GM03348 (cell line): ENCODE measurements at regions not wholly inside any gene's neighbourhood (a gene's known extent, or its start where the extent isn't known, plus 50 kb on each side); places are given as distances from the start of the nearest gene placed in this dataset.
A peak's percentile ranks its signal among the peaks of the same experiment; 100 is the strongest.
"Not testable (repeated sequence)": the region's sequence is repeated elsewhere in the genome, so short reads cannot be mapped to it uniquely, and the experiment has no call there.

Source experiments
- DNase-seq: peaks from one replicate; pipeline ENCODE4 v3.0.0; 2012; ENCODE audit warnings: low spot score

DNA sequence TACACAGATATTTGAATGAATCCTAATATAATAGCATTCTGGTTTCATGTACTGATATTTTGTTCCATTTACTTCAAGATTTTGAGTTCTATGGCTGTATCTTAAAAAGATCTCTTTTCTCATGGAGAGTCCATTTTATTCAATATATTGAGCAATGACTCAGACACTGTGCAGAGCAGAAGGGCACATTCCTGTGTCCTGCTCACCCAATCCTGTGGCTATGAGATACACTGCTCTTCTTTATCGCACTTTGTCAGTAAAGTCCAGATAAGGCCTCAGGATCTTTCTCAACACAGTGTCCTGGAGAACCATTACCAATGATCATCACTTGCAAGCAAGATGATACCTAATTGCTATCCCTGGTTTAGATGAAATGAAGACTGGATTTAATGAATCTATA is 155.0 kb downstream of the CYSLTR2 start:
- peak; percentile 13 for DNase-seq

DNA sequence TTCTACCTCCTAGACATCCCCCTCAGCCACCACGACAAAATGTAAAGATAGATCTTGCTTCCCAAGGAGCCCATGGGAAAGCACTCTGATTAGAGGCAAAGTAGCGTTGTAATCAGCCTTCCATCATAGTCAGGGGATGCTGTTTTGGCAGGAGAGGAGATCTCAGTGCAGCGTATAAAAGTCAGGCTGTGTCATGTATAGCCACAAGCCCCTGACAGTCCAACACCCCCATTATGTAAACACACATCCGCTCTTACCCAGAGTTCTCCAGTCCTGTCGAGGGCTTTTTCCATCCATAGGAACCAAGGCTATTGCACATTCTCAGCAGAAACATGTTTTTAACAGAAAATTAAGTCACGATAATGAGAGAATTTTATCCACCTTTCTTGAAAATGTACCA is 156.3 kb downstream of the CYSLTR2 start:
- DNase-seq = no peak

DNA sequence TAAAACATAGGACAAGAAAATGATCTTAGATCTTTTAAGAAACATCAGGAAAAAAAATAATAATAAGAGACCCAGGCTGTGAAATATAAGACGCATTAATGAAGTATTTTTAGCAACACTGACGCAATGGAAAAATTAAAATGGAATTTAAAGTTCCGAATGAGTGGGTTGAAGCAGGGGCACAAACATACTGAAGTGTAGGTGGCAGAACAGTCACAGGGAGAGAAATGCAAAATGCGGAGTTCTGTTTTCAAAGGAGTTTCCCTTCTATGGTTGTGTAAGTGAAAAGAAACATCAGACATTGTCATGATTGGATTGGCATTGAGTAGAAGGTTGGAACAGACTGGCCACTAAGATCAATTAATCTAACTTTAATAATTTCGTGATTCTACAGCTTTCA is 159.8 kb downstream of the CYSLTR2 start:
- DNase-seq = no peak

DNA sequence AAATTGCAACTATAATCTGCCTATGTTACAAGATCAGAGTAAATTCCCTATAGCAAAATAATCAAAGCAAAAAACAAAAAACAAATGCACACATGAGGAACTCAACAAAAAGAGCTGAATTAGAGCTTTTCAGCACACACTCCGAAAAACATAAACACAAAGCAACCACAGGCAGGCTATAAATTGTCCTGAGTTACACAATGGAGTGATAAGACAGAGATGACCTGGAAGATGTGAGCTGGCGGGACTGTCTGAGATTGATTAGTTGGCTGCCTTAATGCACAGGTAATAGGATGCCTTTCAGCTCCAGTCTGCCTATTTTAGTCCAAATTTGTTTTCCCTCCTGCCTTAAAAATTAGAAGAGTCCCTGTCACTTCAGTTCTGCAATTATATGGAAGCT is 159.0 kb upstream of the FNDC3A start:
- no peak for DNase-seq

DNA sequence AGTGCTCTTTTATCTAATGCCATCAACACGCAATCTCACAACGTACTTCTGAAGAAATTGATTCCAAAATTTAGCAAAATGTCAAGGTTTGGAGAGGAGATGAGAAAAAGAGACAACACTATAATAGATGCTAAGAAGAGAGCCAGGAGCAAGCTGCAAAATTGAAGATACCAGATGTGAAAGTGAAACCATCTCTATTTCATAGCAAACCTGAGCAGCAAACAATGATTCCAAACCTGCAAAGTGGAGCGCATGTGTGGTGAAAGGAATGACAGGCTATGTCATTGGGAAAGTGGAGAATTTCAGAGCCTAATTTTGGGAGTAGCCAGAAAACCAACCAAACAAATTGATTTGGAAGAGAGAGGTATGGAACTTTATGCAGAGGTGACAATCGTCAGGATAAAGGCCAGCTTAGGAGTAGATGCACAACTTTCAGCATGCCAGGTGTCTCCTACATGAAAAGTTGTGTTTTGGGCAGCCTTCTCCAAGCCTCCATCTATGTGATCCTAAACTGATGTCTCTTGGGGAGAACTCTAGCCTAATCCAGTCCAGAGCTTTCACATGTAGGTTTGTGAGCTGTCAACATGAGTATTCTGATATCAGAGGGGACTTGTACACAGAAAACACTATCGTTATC is 158.4 kb upstream of the FNDC3A start:
- no peak for DNase-seq

DNA sequence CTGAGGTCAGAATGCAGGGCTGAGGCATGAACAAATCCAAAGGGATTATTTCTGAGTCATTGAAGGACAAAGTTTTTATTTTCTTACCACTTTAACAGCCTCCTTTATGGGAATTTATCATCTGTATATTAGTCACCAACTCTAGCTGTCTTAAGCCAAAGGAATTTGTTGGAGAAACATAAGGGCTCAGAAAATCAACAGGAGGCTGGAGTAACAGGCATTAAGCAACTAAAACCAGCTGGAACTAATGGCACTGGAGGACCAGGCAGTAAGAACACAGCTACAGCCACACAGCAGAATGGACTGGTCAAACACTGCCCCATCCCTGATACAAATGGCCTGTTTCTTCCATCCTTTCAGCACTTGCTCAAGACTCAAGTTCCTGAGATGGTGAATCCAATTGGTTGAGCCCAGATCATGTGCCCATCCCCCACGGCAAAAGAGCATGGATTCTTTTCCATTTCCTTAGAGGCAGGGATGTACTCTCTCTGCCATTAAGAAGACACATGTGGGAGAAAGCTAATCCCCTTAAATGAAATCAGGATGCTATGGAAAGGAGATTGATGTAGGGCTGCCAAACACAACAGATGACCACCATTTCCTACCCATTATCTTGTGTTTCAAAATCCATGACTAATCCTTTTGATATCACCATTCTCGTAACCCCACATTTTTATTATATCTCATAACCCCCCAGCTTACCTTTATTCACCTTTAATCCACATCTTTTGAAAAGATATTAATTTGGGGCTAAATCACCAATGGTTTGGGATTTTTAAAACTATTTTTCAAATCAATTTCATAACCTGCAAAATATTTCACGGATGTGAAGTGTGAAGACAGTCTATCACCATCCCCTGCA is 157.0 kb upstream of the FNDC3A start:
- DNase-seq = peak; percentile 68

DNA sequence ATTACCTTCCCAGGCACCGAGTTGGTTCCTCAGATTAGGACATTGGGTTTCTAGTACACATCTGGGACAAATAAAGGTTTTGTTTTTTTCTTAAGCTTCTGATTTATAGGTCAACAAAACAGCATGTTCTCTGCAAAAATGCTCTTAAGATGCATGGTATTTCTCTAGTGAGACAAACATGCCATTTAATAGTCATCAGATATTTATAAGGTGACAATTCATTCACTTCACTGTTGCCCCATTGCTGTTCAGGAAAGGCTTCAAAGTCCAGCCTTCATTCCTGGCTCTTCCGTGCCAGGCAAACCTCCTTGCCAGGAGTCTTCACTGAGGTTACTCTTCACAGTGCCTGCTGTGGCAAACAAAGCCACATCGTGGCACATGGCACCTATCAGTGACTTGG is 156.3 kb upstream of the FNDC3A start:
- no peak for DNase-seq

DNA sequence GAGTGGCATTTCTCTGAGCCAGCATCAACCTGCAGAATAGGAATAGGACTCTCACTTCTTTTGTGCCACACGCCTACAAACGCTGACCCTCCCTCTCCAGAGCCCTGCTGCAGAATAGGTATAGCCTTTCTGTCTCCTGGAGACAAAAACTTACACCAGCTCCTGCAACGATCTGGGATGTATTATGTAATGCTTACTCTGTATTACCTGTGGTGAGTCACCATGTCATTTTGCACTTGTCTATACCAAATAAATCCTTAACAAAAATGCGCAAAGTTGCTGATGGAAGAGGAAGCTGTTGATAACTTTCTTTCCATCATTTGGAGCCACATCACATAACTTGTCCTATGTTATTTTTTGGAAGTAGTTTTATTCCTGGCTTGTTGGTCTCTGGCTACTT is 155.8 kb upstream of the FNDC3A start:
- DNase-seq = no peak

DNA sequence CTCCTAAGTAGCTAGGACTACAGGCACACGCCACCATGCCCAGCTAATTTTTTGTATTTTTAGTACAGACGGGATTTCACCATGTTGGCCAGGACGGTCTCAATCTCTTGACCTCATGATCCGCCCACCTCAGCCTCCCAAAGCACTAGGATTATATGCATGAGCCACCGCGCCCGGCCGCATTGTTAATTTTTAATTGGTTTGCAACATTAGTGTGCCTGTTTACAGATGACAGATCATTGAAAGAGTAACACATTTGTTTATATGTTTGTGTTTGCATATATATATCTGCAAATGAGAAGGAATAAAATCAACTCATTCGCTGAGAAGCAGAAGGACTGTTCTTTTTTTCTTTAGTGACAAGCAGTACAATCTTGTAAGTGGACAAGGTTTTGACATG is 152.2 kb upstream of the FNDC3A start:
- not testable (repeated sequence) for DNase-seq

DNA sequence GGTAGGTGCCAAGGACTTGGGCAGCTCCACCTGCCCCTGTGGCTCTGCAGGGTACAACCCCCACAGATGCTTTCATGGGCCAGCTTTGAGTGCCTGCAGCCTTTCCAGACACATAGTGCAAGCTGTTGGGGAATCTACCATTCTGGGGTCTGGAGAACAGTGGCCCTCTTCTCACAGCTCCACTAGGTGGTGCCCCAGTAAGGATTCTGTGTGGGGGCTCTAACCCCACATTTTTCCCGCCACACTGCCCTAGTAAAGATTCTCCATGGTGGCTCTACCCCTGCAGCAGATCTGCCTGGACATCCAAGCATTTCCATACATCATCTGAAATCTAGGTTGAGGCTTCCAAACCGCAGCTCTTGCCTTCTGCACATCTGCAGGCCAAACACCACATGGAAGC is 149.7 kb upstream of the FNDC3A start:
- no peak for DNase-seq

DNA sequence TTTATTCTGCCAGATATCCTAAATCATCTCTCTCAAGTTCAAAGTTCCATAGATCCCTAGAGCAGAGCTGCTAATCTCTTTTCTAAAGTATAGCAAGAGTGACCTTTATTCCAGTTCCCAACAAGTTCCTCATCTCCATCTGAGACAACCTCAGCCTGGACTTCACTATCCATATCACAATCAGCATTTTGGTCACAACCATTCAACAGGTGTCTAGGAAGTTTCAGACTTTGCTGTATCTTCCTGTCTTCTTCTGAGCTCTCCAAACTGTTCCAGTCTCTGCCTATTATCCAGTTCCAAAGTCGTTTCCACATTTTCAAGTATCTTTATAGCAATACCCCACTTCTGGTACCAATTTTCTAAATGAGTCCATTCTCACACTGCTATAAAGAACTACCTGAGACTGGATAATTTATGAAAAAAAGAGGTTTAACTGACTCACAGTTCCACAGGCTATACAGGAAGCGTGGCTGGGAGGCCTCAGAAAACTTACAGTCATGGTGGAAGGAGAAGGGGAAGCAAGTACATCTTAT is 148.7 kb upstream of the FNDC3A start:
- not testable (repeated sequence) for DNase-seq

DNA sequence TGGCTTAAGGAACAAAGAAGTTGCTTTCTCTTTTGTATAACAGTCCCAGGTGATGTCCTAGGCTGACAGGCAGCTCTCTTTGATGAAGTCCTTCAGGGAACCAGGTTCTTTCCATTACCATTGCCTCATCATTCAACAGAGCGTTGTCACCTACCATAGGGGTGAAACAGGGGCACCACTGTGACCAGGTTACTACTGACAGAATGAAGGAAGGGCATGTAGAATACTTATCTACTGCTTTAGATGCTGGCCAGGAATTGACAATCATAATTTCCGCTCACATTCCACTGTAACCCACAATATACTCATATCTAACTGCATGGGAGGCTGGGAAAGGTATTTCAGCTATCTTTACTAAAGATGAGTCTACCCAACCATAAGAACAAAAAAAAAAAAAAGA is 148.0 kb upstream of the FNDC3A start:
- no peak for DNase-seq

DNA sequence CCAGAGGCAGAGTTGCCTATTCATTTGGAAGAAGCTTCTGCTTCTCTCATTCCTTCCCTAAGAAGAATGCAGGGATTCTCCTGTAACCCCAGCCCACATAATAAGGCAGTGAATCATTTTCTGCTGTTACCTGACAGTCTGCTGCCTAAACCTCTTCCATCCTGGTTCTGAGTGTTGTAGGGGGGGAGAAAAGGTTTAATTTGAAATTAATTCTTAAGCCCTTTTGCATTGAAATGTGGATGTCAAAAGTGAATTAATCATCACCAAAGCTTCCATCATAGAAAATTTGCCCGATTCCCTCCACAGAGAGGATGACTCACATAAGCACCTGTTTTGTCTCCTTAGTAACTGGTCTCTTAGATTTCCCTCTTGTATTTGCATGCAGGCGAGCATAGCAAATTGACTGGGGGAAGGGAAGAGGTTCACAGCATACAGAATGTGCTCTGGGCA is 146.7 kb upstream of the FNDC3A start:
- DNase-seq = no peak

DNA sequence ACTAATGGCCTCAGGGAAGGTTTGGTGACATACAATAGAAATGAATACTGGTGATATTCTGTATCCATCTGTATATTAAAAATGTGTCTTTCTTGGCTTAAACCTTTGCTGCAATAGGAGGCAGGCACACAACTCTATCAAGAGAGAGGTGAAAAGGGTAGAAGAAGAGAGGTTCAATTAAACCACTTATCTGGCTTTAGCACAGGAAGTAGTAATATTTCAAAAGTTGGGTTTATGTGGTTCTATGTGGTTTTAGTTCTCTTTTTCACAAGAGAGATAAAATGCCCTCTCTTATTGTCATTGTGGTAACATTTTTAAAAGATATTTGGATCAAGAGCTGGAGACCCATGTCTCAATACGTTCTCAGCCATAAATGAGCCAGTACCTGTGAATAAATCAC is 146.2 kb upstream of the FNDC3A start:
- no peak for DNase-seq

DNA sequence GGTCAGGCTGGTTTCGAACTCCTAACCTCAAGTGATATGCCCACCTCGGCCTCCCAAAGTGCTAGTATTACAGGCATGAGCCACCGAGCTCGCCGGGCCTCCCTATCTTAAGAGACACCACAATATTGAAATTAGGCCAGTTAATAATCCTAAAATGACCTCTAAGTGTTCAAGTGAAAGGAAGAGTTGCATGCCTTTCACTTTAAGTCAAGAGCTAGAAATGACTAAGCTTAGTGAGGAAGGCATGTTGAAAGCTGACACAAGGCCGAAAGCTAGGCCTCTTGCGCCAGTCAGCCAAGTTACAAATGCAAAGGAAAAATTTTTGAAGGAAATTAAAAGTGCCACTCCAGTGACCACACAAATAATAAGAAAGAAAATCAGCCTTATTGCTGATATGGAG is 144.5 kb upstream of the FNDC3A start:
- DNase-seq = no peak

DNA sequence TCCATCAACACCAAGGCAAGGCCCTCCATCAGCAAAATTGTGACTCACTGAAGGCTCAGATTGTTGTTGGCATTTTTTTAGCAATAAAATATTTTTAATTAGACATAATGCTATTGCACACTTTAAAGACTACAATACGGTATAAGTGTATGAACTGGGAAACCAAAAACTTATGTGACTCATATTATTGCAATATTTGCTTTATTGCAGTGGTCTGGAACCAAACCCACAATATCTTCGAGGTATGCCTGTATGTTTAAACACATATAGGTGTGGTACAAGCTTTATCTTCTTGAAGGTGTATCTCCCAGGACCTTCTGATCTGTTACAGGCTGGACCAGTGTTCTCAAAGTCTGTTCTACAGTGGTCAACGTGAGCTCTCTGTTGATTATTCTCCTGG is 142.3 kb upstream of the FNDC3A start:
- DNase-seq = no peak

DNA sequence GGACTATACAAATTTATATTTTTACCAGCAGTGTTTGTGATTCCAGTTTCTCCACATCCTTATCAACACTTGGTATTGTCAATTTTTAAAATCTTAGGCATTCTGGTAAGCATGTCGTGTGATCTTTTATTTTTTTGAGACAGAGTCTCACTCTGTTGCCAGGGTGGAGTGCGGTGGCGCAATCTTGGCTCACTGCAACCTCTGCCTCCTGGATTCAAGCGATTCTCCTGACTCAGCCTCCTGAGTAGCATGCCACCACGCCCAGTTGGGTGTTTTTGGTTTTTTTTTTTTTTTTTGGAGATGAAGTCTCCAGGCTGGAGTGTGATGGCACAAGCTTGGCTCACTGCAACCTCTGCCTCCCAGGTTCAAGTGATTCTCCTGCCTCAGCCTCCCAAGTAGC is 140.4 kb upstream of the FNDC3A start:
- not testable (repeated sequence) for DNase-seq

DNA sequence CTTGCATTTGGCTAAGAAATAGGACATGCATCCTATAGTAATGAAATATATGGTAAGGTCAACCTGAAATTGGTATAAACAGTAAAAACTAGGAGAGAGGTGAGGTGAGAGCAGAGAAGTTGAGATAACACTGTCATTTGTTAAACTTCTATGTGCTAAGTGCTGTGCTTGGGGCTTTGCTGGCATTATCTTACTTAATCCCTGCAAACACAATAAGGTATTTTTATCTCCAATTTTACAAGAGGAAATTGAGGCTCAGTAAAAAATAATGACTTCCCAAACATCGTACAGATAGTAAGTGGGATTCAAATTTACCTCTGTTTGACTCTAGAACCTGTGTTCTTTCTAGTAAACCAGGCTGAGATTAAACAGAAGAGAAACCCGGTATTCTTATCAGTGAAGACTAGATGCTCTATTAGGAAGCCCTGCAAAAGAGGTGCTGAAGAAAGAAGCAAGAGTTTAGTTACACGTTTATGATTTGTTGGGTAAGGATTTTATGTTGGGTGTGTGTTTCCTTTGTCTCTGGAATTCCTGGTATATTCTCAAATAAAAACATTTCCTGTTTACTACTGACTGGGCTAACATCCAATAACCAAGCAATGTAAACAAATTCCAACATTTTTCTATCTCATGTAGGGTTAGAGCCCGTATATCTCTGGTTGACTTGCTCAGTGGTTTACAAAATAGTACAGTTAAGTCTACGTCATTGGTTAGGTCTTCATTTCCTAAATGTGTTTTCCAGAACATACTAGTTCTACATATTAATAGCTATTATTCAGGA is 137.3 kb upstream of the FNDC3A start:
- DNase-seq = no peak

DNA sequence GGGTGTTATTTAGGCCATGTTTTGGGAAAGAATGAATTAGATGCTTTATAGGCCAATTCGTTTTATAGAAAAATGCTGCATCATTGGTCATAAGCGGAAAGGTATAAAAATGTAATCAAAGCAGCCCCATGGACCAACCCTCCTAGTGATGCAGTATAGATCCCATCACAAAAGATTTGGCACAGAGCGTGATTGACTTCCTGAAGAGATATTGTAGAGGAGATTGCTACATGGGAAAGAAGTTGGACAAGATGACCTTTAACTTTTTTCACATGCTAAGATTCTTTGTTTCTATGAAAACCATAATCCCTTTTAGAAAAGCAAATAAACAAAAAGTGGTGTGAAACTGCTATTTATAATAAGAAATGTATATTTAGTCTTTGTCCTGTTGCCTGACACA is 136.5 kb upstream of the FNDC3A start:
- no peak for DNase-seq

DNA sequence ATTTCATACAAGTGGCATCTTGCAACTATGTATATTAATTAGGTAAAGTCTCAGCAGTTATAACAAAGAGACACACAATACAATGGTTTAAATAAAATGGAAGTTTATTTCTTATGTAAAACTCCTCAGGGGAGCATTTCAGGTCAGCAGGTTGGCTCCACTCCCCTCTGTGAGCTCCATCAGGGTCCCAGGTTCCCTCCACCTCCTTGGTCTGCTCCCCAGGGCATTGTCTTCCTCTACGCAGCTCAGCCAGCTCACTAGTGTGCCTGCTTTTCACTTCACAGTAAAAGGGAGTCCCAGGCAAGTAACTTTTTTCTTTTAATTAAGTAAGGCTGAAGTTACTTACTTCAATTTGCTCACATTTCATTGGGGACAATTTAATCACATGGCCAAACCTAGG is 135.3 kb upstream of the FNDC3A start:
- no peak for DNase-seq

DNA sequence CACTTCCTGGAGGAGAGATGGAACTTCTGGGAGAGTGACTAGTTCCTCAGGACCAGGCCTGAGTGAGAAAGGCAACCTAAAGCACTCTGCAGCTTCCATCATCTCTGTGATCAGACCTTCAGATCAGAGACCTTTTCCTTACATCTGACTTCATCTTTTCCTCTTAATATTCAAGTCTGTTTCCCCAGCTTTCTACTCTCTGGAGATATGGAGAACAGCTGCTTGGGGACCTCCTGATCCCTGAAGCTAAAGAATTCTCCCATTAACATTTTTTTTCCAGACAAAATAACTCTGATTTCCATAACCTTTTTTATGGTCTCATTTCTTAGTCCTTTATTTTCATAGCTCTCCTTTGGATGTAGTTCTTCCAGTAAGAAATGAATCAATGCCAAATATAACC is 133.4 kb upstream of the FNDC3A start:
- no peak for DNase-seq

DNA sequence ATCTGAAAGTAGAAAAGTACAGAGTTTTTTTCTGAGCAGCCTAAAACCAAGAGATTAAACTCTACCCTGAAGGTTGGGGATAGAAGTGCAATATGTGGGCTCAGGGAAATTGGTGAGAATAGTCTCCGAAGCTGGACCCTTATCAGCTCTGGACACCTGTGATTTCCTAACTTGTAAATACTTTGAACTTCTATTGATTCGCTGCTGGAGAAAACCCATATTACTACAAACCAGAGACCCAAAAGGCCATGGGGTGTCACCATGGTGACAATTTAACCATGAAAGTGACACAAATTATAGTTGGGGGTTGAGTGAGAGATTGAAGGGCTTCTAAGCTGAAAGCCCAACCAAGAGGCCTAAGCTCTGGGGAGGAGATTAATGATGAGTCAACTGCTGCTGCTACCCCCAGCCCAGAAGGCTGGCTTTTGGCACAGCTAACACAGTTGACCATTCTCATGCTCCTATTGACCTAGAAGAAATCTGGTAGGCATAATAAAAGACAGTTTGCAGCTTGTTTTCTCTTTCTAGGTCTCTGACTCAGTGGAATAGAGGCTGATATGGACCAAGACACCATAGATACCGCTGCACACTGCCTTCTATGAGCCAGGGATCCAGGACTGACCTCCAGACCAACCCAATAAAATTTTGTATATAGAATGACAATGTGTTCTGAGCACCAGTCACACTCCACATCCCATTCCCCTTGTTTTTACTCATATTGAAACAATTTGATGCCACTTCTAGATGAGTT is 131.9 kb upstream of the FNDC3A start:
- DNase-seq = no peak
